PFSK-1 (cell line): ENCODE measurements at regions not wholly inside any gene's neighbourhood (a gene's known extent, or its start where the extent isn't known, plus 50 kb on each side); places are given as distances from the start of the nearest gene placed in this dataset.

Experiments used
- FOXP2 ChIP-seq: optimal IDR thresholded peaks from 2 replicates; pipeline ENCODE3; 2011; ENCODE audit warnings: borderline replicate concordance, control low read depth, inconsistent platforms; ENCODE audit not compliant: insufficient read depth; ENCODE audit errors: extremely low read length, extremely low read depth
- POLR2AphosphoS5 ChIP-seq: IDR thresholded peaks from 2 replicates; pipeline ENCODE4 v1.6.1; 2012; ENCODE audit warnings: low read depth, mild to moderate bottlenecking, control low read depth, low read length, moderate library complexity
- SIN3A ChIP-seq: IDR thresholded peaks from 2 replicates; pipeline ENCODE4 v1.6.1; 2012; ENCODE audit warnings: mild to moderate bottlenecking, low read length, moderate library complexity, borderline replicate concordance; ENCODE audit not compliant: insufficient read depth
- TAF1 ChIP-seq: IDR thresholded peaks from 2 replicates; pipeline ENCODE4 v1.6.1; 2012; ENCODE audit warnings: low read length, control low read depth, borderline replicate concordance; ENCODE audit not compliant: insufficient read depth
- TF ChIP-seq, protein P1 (sequence below), 2 experiments: IDR thresholded peaks; 2 replicates each; pipeline versions ENCODE4 v1.6.1 to v1.8.0; 2011 to 2012; ENCODE audit warnings: low read depth in 2 of 2, low read length in 2 of 2, control low read depth in 1 of 2, inconsistent platforms in 1 of 2, mild to moderate bottlenecking in 1 of 2, moderate library complexity in 1 of 2; ENCODE audit not compliant: insufficient read depth in 1 of 2

DNA sequence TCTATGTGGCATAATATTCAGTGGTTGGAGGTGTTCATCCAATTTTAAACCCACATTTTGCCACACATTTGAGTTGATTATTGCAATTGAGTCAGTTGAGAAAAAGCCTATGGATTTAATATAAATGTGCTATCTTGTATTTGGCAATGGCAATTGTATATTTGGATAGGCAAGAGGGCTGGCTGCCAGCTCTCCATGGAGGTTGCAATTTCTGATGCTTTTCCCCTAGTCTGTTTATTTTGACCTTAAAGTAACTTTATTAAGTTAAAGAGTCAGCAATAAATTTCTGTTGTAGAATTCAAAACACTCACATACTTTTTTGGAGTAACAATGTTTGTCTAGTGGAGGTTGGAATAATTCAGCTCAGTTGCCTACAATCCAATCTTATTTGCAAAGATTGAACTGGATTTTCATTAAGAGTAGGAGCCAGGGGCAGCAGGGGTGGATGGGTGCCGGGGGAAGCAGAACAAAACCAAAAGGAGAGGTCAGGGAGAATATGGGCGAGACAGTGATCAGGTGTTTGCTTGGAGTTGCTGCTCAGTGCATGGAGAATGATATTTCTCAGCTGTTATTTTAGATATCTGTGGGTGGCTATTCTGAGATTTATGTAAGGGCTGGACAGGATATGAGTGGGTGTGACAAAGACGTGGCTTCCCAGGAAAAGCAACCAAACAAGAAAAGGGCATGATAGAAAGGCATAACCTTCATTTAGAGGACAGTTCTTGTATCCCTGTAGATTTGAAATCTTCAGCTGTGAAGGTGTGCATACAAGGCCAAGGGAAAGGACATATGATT is 163.0 kb downstream of the HDGFL1 start:
- TF ChIP-seq POLR2AphosphoS5 (no peak), SIN3A (no peak), TAF1 (no peak), FOXP2 (no peak)
- TF ChIP-seq, protein P1, sequence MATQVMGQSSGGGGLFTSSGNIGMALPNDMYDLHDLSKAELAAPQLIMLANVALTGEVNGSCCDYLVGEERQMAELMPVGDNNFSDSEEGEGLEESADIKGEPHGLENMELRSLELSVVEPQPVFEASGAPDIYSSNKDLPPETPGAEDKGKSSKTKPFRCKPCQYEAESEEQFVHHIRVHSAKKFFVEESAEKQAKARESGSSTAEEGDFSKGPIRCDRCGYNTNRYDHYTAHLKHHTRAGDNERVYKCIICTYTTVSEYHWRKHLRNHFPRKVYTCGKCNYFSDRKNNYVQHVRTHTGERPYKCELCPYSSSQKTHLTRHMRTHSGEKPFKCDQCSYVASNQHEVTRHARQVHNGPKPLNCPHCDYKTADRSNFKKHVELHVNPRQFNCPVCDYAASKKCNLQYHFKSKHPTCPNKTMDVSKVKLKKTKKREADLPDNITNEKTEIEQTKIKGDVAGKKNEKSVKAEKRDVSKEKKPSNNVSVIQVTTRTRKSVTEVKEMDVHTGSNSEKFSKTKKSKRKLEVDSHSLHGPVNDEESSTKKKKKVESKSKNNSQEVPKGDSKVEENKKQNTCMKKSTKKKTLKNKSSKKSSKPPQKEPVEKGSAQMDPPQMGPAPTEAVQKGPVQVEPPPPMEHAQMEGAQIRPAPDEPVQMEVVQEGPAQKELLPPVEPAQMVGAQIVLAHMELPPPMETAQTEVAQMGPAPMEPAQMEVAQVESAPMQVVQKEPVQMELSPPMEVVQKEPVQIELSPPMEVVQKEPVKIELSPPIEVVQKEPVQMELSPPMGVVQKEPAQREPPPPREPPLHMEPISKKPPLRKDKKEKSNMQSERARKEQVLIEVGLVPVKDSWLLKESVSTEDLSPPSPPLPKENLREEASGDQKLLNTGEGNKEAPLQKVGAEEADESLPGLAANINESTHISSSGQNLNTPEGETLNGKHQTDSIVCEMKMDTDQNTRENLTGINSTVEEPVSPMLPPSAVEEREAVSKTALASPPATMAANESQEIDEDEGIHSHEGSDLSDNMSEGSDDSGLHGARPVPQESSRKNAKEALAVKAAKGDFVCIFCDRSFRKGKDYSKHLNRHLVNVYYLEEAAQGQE (IDR thresholded peaks at IDR 0.05; ENCODE audit: insufficient read depth in 1 of 2, low read depth in 2 of 2, low read length in 2 of 2) = no peak
